OCI-LY7 (cell line): ENCODE measurements at regions not wholly inside any gene's neighbourhood (a gene's known extent, or its start where the extent isn't known, plus 50 kb on each side); places are given as distances from the start of the nearest gene placed in this dataset.

Experiments
- BruUV-seq: library from RNA; stranded (reverse); fragments of 400-500 nt; replicated peaks from 2 replicates; lab custom pipeline; 2021; lab: Mats Ljungman, UMichigan
- CTCF ChIA-PET: fragments of 300-600 bp; sonication (Branson Sonifier 250); formaldehyde crosslinking; loops from one replicate; lab custom pipeline; 2022; ENCODE audit warnings: antibody characterized with exemption; ENCODE audit not compliant: unreplicated experiment; lab: Charles Lee
- POLR2A ChIA-PET: fragments of 300-600 bp; sonication (Branson Sonifier 250); formaldehyde crosslinking; loops from one replicate; lab custom pipeline; 2022; ENCODE audit warnings: antibody characterized with exemption; lab: Charles Lee
- DNase-seq: peaks from one replicate; pipeline ENCODE4 v3.0.0-alpha.2; 2015; ENCODE audit warnings: low spot score
- H2AFZ ChIP-seq: fragments of 200-600 bp; sonication (generic), shearing (Covaris generic); 2 replicates; pipeline ENCODE4 v1.6.1; 2014; ENCODE audit warnings: mild to moderate bottlenecking, antibody characterized with exemption, low read length, moderate library complexity
- H3K27ac ChIP-seq: fragments of 200-600 bp; sonication (generic); 2 replicates; pipeline ENCODE4 v1.5.1; 2014; ENCODE audit warnings: mixed run types, low read depth, mild to moderate bottlenecking, moderate library complexity, low read length, inconsistent platforms; ENCODE audit not compliant: poor library complexity, severe bottlenecking
- H3K36me3 ChIP-seq: fragments of 200-600 bp; sonication (generic); 2 replicates; pipeline ENCODE4 v1.6.1; 2014; ENCODE audit warnings: mild to moderate bottlenecking, antibody characterized with exemption, low read length, moderate library complexity, mixed read lengths; ENCODE audit not compliant: insufficient read depth
- H3K4me1 ChIP-seq: fragments of 200-600 bp; sonication (generic); 2 replicates; pipeline ENCODE4 v1.5.1; 2014; ENCODE audit warnings: mild to moderate bottlenecking, low read length; ENCODE audit not compliant: insufficient read depth, poor library complexity, severe bottlenecking
- H3K4me2 ChIP-seq: fragments of 200-600 bp; sonication (generic); 2 replicates; pipeline ENCODE4 v1.6.1; 2014; ENCODE audit warnings: mild to moderate bottlenecking, low read length
- H3K4me3 ChIP-seq: fragments of 200-600 bp; sonication (generic); 2 replicates; pipeline ENCODE4 v1.5.1; 2014; ENCODE audit warnings: mild to moderate bottlenecking, low read depth, low read length; ENCODE audit not compliant: poor library complexity, severe bottlenecking
- H3K79me2 ChIP-seq: fragments of 200-600 bp; sonication (generic); 2 replicates; pipeline ENCODE4 v1.6.1; 2016; ENCODE audit warnings: low read depth, mild to moderate bottlenecking, low read length, moderate library complexity, mixed read lengths; ENCODE audit not compliant: insufficient read depth
- H3K9me2 ChIP-seq: fragments of 200-600 bp; sonication (generic); 2 replicates; pipeline ENCODE4 v1.6.1; 2016; ENCODE audit warnings: mild to moderate bottlenecking, low read length, mixed read lengths; ENCODE audit not compliant: insufficient read depth
- H3K9me3 ChIP-seq: fragments of 200-600 bp; sonication (generic); 2 replicates; pipeline ENCODE4 v1.6.1; 2014; ENCODE audit warnings: mild to moderate bottlenecking, mixed run types, low read length, mixed read lengths
- H4K20me1 ChIP-seq: fragments of 200-600 bp; sonication (generic); 2 replicates; pipeline ENCODE4 v1.6.1; 2014; ENCODE audit warnings: mild to moderate bottlenecking, antibody characterized with exemption, low read length, moderate library complexity, mixed read lengths; ENCODE audit not compliant: insufficient read depth
- EZH2phosphoT487 ChIP-seq: fragments of 200-600 bp; sonication (generic); IDR thresholded peaks from 2 replicates; pipeline ENCODE4 v1.6.1; 2018; ENCODE audit warnings: low read depth, borderline replicate concordance, mild to moderate bottlenecking, mixed run types, antibody characterized with exemption, low read length, moderate library complexity, mixed read lengths
- intact Hi-C: fragments of 100-400 bp; cut with micrococcal nuclease; formaldehyde crosslinking; loops from one replicate; pipeline ENCODE4 v1.10.0; 2022; ENCODE audit not compliant: unreplicated experiment
- TF ChIP-seq, protein P1 (sequence below): fragments of 200-600 bp; sonication (generic); conservative IDR thresholded peaks from 2 replicates; pipeline ENCODE4 v1.5.1; 2014; ENCODE audit warnings: mild to moderate bottlenecking, antibody characterized with exemption, low read length, moderate library complexity, mixed read lengths

DNA sequence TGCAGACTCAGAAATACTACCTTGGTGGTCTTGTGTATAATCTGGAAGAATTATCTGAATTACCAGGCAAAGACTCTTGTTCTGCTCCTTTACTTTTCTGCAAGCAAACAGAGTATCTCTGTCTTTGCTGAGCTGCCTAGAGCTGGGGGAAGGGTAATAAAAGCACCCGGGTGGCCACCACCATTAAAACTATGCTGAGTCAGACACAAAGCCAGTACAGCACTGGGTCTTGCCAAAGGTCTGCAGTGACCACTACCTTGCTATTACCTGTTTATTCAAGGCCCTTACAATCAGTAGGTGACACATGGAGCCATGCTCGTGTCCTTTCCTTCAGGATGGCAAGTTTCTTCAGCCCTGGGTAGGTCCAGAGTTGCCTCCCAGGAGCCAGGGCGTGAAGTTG is 420.6 kb upstream of the CNTN5 start:
- H3K9me2 ChIP-seq = no peaks in the 10 kb centered on the region
- H3K36me3 ChIP-seq = no peaks in the 10 kb centered on the region
- H3K79me2 ChIP-seq = no peaks in the 10 kb centered on the region
- ChIA-PET POLR2A (interaction anchor here (0.7 kb wide), 1 partner anchor 8 kb away, joined by 3 read pairs; no protein-coding TSS in a partner anchor), CTCF (no interaction called here)
- no peaks in the 10 kb centered on the region for H3K9me3 ChIP-seq
- H4K20me1 ChIP-seq = no peaks in the 10 kb centered on the region
- DNase-seq = no peak
- H3K27ac ChIP-seq = no peak overlapping the region
- intact Hi-C loops = no loop called here
- H3K4me3 ChIP-seq = no peak overlapping the region
- H3K4me1 ChIP-seq = no peaks in the 10 kb centered on the region
- no peak overlapping the region for H3K4me2 ChIP-seq
- TF ChIP-seq, protein P1, sequence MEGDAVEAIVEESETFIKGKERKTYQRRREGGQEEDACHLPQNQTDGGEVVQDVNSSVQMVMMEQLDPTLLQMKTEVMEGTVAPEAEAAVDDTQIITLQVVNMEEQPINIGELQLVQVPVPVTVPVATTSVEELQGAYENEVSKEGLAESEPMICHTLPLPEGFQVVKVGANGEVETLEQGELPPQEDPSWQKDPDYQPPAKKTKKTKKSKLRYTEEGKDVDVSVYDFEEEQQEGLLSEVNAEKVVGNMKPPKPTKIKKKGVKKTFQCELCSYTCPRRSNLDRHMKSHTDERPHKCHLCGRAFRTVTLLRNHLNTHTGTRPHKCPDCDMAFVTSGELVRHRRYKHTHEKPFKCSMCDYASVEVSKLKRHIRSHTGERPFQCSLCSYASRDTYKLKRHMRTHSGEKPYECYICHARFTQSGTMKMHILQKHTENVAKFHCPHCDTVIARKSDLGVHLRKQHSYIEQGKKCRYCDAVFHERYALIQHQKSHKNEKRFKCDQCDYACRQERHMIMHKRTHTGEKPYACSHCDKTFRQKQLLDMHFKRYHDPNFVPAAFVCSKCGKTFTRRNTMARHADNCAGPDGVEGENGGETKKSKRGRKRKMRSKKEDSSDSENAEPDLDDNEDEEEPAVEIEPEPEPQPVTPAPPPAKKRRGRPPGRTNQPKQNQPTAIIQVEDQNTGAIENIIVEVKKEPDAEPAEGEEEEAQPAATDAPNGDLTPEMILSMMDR = no peak
- TF ChIP-seq EZH2phosphoT487 = no peak
- no TSS peak for BruUV-seq
- no peak overlapping the region for H2AFZ ChIP-seq

DNA sequence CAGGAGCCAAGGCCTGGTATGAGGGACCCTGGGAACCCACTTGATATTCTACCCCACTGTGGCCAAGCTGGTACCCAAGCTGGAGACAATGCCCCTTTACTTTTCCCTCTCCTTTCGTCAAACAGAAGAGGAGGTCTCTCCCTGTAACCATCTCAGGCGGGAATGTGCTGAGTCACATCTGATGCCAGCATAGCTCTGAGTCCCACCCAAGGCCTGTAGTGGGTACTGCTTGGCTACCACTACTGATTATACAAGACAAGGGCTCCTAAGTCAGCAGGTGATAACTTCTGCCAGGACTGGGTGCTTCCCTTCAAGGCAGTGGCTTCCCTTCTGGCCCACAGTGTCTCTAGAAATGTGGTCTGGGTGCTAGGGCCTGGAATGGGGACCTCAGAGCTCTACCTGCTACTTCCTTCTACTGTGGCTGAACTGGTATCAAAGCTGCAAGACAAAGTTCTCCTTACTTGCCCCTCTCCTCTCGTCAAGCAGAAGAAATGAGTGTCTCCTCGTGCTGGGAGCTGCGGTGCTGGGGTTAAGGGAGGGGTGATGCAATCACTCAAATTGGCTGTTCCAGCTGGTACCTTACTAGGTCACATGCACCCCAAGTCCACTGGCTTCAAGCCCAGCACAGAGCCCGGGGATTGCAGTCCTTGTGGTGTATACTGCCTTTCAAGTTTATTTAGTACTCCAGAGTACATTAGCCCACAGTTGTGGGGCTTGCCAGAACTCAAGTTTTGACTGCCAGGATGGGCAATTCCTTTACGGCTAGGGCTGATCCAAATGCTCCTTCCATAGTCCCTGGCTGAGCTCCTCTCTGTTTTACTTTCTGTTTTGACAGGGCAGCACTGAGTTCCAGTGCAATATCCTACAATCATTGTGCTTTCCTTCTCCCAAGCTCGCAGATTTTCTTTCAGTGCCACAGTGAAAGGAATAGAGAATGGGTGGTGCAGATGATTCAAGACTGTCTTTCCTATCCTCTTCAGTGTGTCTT is 419.7 kb upstream of the CNTN5 start:
- H3K4me1 ChIP-seq = no peaks in the 10 kb centered on the region
- DNase-seq = no peak
- no peak for TF ChIP-seq EZH2phosphoT487
- TF ChIP-seq, protein P1 = no peak
- H4K20me1 ChIP-seq = no peaks in the 10 kb centered on the region
- no peaks in the 10 kb centered on the region for H3K9me2 ChIP-seq
- no TSS peak for BruUV-seq
- no peaks in the 10 kb centered on the region for H3K9me3 ChIP-seq
- intact Hi-C loops = no loop called here
- no peak overlapping the region for H3K4me2 ChIP-seq
- H2AFZ ChIP-seq = no peak overlapping the region
- no peaks in the 10 kb centered on the region for H3K79me2 ChIP-seq
- H3K4me3 ChIP-seq = no peak overlapping the region
- no peak overlapping the region for H3K27ac ChIP-seq
- H3K36me3 ChIP-seq = no peaks in the 10 kb centered on the region
- ChIA-PET CTCF (no interaction called here), POLR2A (interaction anchor here (0.6 to 0.7 kb wide), 2 partner anchors 8 to 153 kb away, joined by 3 read pairs; no protein-coding TSS in a partner anchor)

DNA sequence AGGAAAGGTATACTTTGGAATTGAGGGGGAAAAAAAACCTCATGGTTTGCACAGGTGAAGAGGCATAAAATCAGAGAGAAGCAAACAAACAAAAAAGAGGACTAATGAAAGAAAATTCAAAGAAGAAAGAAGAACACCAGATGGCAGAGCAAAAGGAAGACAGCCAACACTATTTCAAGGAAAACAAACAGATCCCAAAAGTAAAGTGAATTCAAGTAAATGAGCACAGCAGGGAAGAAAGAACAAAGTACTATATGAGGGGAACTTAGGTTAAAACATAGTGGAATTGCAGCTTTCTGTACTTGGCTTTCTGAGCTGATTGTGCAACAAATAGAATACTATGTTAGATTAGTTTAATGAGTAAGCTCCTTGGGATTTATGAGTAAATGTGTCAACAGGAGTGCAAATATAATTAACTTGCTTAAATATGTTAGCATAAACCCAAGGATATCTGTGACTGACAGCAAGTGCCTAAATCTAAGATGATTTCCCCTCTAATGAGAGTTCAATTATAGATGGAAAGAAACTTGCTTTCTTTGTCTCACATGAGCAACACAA is 404.6 kb upstream of the CNTN5 start:
- no peaks in the 10 kb centered on the region for H4K20me1 ChIP-seq
- intact Hi-C loops = no loop called here
- no peaks in the 10 kb centered on the region for H3K36me3 ChIP-seq
- CTCF ChIA-PET = no interaction called here
- no peaks in the 10 kb centered on the region for H3K9me3 ChIP-seq
- H3K4me3 ChIP-seq = no peak overlapping the region
- no peaks in the 10 kb centered on the region for H3K9me2 ChIP-seq
- TF ChIP-seq, protein P1 = no peak
- no peak for TF ChIP-seq EZH2phosphoT487
- H3K4me1 ChIP-seq = no peaks in the 10 kb centered on the region
- H2AFZ ChIP-seq = no peak overlapping the region
- no peak overlapping the region for H3K27ac ChIP-seq
- POLR2A ChIA-PET = no interaction called here
- DNase-seq = no peak
- BruUV-seq = no TSS peak
- no peak overlapping the region for H3K4me2 ChIP-seq
- no peaks in the 10 kb centered on the region for H3K79me2 ChIP-seq
